ENCODE measurements at regions not wholly inside any gene's neighbourhood (a gene's known extent, or its start where the extent isn't known, plus 50 kb on each side); places are given as distances from the start of the nearest gene placed in this dataset.
"Not testable (repeated sequence)": the region's sequence is repeated elsewhere in the genome, so short reads cannot be mapped to it uniquely, and the experiment has no call there.

- DNase-seq (ENCODE audit: low read depth in 2 of 2), result no peak
These were observed 111.3 kb upstream of the SMURF2 start for GRCh38 chr17:64773386-64773835.

DNA sequence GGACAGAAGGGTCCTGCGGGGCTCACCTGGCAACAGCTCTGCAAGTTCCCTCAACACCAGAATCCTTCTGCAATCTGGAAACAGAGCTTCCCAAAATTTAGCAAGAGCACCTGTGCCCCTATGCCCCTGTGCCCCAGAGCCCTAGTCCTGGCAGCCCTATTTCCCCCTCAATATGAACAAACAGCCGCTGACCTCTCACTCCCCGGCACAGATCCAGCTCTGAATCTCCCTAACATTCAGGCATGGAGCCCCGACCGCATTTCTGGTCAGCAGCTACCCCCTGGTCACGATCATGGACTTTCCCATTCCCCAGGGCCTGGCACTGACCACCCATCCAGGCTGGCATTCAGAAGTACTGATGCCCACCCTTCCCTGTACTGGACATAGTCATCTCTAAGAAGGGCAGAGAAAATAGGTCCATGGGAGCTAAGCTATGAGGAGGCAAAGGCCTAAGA, 110.8 kb upstream of the SMURF2 start:
- no peak for DNase-seq (ENCODE audit: low read depth in 2 of 2)

GRCh38 chr17:64771980-64772844, 110.1 kb upstream of the SMURF2 start:
- no peak for DNase-seq (ENCODE audit: low read depth in 2 of 2)

DNA sequence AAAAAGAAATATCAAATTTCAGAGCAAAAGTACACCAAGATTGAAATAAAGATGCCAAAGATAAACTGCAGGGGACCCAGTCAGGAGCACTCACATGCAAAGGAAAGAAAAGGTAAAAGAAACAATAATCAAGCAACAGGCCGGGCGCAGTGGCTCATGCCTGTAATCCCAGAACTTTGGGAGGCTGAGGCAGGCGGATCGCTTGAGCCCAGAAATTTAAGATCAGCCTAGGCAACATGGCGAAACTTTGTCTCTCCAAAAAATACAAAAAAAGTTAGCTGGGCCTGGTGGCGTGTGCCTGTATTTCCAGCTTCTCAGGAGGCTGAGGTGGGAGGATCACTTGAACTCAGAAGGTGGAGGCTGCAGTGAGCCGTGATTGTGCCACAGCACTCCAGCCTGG, 107.6 kb upstream of the SMURF2 start:
- DNase-seq (ENCODE audit: low read depth in 2 of 2), result no peak

DNA sequence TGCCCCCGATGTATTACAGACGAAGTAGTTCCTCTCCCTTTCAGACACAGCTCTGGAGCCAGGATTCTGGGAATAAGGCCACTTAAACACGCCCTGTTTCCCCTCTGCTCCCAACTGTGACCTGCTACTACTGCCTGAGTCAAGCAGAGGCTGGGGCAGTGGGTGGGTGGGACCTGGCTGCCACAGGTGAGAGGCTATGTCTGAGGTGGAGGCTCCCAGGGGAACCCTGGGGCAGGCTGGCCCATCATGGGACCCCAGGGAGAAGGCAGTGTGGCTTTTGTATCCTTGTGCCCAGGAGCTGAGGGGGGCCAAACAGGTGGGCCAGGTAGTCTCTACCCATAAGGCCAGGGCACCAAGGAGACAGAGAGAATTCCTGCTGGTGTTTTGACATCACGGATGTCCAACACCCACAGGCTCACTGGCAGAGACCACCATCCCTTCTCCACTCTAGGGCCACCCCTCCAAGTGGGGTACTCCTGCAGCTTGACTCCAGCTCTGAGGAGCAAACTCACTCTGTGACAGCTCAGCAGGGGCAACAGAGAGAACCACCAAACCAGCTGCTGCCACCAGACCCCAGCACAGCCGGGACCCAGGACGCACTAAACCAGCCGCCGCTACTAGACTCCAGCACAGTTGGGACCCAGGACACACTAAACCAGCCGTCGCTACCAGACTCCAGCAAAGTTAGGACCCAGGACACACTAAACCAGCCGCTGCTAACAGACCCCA, 105.3 kb upstream of the SMURF2 start:
- DNase-seq (ENCODE audit: low read depth in 2 of 2), result no peak

DNA sequence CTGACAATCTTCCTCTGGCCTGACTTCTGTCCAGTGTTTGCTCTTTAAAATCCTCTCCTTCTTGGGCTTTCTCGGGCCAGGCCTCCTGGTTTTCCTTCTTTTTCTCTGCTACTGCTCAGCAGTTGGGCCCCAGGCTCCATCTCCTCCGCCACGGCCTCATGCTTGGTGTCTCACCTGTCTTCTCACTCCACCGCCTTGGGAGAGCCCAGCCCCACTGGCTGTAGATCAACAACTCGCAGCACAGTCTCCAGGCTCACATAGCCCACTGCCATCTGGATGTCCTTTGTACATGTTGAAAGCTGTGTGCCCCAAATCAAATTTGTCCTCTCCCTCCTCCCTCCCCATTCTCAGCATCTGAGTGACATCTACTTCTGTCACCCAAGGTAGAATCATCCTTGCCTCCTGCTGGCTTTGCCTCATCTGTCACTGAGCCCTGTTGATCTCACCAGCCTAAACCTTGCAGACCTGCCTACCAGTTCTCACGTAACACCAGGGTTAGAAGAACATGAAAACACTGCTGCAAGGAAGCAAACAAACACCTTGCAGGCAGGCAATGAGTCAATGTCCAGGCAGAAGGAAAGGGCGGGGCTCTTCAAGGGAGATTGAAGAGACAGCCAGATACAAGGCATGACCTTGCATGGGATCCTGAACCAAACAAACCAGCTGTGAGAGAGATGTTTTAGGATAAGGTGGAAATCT, 103.2 kb upstream of the SMURF2 start:
- no peak for DNase-seq (ENCODE audit: low read depth in 2 of 2)

DNA sequence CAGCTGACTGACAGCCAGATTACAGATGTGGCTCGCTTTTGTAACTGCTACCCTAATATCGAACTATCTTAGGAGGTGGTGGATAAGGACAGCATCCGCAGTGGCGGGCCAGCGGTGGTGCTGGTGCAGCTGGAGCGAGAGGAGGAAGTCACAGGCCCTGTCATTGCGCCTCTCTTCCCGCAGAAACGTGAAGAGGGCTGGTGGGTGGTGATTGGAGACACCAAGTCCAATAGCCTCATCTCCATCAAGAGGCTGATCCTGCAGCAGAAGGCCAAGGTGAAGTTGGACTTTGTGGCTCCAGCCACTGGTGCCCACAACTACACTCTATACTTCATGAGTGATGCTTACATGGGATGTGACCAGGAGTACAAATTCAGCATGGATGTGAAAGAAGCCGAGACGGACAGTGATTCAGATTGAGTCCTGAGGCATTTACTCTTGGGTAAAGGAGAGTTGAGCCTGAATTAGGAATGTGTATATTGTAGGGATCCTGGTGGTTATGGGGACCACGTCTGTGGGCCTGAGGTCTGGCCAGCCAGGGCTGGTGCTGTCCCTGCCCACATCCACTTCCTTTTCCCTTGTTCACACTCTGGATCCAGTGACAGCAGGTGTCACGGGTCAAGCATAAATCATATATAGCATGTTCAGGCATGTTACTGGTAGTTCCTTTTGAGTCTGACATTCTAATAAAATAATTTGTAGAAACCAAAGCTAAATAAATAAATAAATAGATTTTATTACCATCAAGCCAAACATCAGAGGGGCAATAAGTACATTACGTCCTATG, 89.0 kb upstream of the SMURF2 start:
- no peak for DNase-seq (ENCODE audit: low read depth in 2 of 2)

DNA sequence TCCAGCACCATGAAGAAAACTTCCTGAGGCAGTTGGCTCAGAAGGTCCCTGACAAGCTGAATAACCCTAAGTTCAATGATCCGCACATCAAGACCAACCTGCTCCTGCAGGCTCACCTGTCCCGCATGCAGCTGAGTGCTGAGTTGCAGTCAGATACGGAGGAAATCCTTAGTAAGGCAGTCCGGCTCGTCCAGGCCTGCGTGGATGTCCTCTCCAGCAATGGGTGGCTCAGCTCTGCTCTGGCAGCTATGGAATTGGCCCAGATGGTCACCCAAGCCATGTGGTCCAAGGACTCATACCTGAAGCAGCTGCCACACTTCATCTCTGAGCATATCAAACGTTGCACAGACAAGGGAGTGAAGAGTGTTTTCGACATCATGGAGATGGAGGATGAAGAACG, 88.4 kb upstream of the SMURF2 start:
- DNase-seq (ENCODE audit: low read depth in 2 of 2), result no peak

GRCh38 chr17:64749306-64749705, 87.2 kb upstream of the SMURF2 start:
- DNase-seq (ENCODE audit: low read depth in 2 of 2), result no peak

DNA sequence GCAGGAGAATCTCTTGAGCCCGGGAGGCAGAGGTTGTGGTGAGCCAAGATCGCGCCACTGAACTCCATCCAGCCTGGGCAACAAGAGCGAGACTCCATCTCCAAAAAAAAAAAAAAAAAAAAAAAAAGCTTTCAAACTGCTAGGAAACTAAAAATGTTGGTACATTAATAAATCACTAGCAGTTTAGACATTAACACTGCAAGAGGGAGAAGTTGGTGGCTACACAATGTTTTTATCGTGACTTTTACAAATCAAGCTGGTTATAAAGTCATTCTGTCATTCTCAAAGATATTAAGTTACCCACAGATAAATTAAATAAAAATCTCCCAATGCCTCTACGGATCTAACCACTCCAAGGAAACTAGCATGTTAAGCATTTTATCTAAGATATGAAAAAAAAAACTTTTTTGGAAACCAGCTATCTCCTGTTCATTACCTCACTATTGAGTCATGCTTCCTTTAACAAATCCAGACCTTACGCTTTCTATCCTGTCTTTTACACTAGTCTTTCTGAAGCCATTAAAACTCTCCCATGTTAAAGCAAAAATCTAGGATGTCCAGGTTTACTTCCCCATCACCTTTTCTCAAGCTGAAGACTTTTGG, 85.9 kb upstream of the SMURF2 start:
- peak; percentile 32 to 41 for DNase-seq (ENCODE audit: low read depth in 2 of 2)

- DNase-seq (ENCODE audit: low read depth in 2 of 2), result no peak
These were observed 80.2 kb upstream of the SMURF2 start for GRCh38 chr17:64742326-64742725.

DNA sequence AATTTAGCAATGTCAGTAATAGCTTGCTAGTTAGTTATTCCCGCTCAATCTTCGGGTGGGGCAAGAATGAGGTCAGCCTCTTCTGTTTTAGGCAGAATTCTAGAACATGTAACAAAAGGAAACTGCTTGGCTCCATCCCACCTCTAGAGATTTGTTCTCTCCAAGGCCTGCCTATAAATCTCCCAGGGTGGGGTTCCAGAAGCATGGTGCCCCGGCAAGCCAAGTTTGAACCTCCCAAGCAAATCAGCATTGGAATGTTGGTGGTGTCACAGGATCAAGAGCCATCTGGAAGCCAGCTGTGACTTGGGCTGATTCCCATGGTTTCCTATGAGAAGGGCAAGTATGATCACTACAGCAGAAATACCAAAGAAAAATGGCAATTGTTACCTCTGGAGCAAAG, 79.8 kb upstream of the SMURF2 start:
- peak; percentile 88 to 89 for DNase-seq (ENCODE audit: low read depth in 2 of 2)

DNA sequence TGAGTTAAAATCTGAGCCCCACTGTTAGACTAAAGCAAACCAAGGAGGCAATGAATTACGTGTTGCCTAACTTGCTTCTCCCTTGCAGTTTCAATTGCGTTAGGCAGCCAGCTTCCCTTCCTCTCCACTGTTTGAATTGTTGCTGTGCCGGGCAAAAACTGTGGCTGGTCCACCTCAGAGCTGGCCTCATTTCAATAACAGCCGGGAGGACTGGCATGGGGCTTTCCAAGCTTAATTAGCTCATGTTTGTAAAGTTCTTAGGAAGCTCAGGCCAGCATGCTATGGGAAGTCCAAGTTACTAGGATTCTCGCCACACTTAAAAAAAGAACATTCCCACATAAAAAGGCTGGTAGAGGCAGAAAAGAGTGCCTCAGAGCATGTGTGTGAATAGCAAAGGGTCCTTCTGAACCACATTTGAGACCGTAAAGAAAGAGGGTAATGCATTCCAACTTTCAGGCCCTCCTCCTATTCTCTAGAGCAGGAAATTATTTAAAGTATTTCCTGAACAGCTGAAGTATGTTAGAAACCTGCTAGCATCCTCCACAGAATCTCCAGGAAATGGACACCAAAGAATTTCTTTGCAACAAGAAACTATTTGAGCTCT, 79.0 kb upstream of the SMURF2 start:
- DNase-seq (ENCODE audit: low read depth in 2 of 2), result peak in 1 of 2 experiments; percentile 45

DNA sequence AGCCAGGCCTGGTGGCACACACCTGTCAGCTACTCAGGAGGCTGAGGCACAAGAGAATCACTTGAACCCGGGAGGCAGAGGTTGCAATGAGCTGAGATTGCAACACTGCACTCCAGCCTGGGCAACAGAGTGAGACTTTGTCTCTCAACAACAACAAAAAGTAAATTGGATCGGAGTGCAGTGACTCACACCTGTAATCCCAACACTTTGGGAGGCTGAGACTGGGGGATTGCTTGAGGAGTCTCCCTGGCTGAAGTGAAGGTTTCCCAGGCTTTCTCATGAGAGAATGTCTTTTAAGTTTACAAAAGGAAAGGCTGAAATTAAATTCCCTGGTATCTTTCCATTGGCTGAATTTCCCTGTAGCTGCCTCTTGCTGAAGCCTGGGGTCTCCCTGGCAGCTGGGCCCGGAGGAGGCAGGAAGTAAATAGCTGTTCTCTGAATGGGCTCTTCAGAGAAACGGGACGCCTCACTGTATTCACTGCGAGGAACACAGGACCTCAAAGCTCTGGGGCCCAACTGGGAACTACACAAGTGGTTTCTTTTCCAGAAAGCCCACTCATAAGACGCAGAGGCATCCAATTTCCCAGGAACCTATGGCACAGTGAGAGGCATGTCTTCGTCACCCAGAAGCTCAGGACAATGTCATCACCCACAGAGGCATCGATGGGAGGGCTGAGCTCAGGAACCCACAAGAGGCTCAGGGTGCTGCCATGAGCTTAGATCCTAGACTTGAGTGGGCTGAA, 77.4 kb upstream of the SMURF2 start:
- DNase-seq (ENCODE audit: low read depth in 2 of 2), result no peak

DNA sequence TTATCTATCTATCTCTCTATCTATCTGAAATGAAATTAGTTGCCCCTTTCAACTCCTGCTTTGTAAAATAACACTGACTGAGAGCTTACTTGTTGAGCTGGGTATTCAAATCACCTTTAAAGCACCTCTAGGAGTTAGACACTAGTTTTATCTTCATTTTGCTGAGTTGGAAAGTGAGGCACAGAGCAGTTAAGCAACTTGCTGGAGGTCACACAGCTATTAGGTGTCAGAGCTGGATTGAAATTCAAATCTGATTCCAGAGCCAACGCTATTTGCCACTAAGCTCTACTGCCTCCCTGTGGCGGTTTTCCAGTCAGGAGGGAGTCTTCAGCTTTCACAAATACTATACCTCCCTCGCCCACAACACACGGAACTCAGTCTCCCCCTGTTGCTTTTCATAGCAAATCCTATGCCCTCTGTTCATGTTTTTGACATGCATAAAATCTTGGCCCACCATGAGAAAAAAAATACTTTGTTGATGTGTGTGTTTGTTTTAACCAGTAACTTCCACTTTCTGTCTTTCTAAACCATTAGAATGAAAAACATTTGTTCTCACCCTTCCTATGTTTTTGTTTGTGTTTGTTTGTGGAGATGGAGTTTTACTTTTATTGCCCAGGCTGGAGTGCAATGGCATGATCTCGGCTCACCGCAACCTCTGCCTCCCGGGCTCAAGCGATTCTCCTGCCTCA, 74.8 kb upstream of the SMURF2 start:
- DNase-seq (ENCODE audit: low read depth in 2 of 2), result peak in 1 of 2 experiments; percentile 11

- DNase-seq (ENCODE audit: low read depth in 2 of 2), result no peak
These were observed 70.4 kb upstream of the SMURF2 start for GRCh38 chr17:64732336-64733006.

GRCh38 chr17:64730023-64730422, 67.9 kb upstream of the SMURF2 start:
- not testable (repeated sequence) for DNase-seq (ENCODE audit: low read depth in 2 of 2)

- DNase-seq (ENCODE audit: low read depth in 2 of 2), result no peak
These were observed 67.1 kb upstream of the SMURF2 start for GRCh38 chr17:64729201-64729600.
